Uterus (tissue), 2 donors: ENCODE measurements at regions not wholly inside any gene's neighbourhood (a gene's known extent, or its start where the extent isn't known, plus 50 kb on each side); places are given as distances from the start of the nearest gene placed in this dataset.

Experiments used
- POLR2A ChIP-seq, 2 donors: fragments of 450-650 bp; IDR thresholded peaks; one replicate each; pipeline ENCODE4 v1.6.1; 2016; ENCODE audit warnings: antibody characterized with exemption in 2 of 2, mild to moderate bottlenecking in 1 of 2, moderate library complexity in 1 of 2
- TF ChIP-seq, protein P1 (sequence below), 4 experiments: fragments of 200-600 bp in 2 of 4; fragments of 450-650 bp in 2 of 4; sonication (generic) in 2 of 4; IDR thresholded peaks; one replicate each; pipeline ENCODE4 v1.5.1; 2016 to 2019; ENCODE audit warnings: antibody characterized with exemption in 4 of 4, mild to moderate bottlenecking in 2 of 4, moderate library complexity in 1 of 4

DNA sequence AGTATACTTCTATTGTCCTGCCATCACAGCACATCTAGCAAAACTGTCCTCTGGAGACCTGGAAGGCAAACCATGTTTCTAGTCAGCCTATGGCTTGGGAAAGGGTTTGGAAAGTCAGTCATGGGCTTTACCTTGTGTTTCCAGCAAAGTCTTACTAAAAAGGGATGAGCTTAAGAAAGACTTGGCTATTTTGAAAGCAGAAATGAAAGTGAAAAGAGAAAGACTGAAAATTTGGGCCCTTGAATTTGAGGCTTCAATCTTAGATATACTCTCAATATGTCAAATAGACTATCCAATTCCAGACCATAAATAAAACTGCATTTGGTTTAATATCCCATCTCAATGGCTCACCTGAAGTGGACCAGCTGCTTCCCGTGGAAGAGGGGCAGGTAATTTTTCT is 127.9 kb downstream of the ZNF330 start:
- TF ChIP-seq, protein P1, sequence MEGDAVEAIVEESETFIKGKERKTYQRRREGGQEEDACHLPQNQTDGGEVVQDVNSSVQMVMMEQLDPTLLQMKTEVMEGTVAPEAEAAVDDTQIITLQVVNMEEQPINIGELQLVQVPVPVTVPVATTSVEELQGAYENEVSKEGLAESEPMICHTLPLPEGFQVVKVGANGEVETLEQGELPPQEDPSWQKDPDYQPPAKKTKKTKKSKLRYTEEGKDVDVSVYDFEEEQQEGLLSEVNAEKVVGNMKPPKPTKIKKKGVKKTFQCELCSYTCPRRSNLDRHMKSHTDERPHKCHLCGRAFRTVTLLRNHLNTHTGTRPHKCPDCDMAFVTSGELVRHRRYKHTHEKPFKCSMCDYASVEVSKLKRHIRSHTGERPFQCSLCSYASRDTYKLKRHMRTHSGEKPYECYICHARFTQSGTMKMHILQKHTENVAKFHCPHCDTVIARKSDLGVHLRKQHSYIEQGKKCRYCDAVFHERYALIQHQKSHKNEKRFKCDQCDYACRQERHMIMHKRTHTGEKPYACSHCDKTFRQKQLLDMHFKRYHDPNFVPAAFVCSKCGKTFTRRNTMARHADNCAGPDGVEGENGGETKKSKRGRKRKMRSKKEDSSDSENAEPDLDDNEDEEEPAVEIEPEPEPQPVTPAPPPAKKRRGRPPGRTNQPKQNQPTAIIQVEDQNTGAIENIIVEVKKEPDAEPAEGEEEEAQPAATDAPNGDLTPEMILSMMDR (IDR thresholded peaks at IDR 0.05) = no peak
- no peak for TF ChIP-seq POLR2A (IDR thresholded peaks at IDR 0.05)
